Heart right ventricle (tissue), 16 donors: ENCODE measurements at regions not wholly inside any gene's neighbourhood (a gene's known extent, or its start where the extent isn't known, plus 50 kb on each side); places are given as distances from the start of the nearest gene placed in this dataset.

Experiments used
- ATAC-seq, 8 donors: fragments of 200-7000 bp; cut with Tn5 transposase; one replicate each; pipeline ENCODE4 v1.9.1; 2020; ENCODE audit warnings: mild to moderate bottlenecking in 8 of 8, moderate library complexity in 8 of 8, moderate number of reproducible peaks in 1 of 8
- DNase-seq, 2 donors: peaks; one replicate each; pipeline ENCODE4 v3.0.0-alpha.2; 2020
- H3K27ac ChIP-seq, 10 donors: fragments of 200-600 bp; sonication (generic) in 2 of 10; one replicate each; pipeline versions ENCODE4 v1.5.0 to v1.8.0; 2020 to 2022; ENCODE audit warnings: mild to moderate bottlenecking in 3 of 10
- H3K27me3 ChIP-seq, 7 donors: fragments of 200-600 bp; one replicate each; pipeline ENCODE4 v1.8.0; 2021 to 2022; ENCODE audit warnings: mild to moderate bottlenecking in 2 of 7
- H3K36me3 ChIP-seq, 9 donors: fragments of 200-600 bp; sonication (generic) in 1 of 9; one replicate each; pipeline versions ENCODE4 v1.5.0 to v1.8.0; 2020 to 2022; ENCODE audit warnings: mild to moderate bottlenecking in 2 of 9
- H3K4me1 ChIP-seq, 9 donors: fragments of 200-600 bp; sonication (generic) in 1 of 9; one replicate each; pipeline versions ENCODE4 v1.5.0 to v1.8.0; 2020 to 2022; ENCODE audit warnings: mild to moderate bottlenecking in 4 of 9
- H3K4me3 ChIP-seq, 10 donors: fragments of 200-600 bp; sonication (generic) in 2 of 10; one replicate each; pipeline versions ENCODE4 v1.5.0 to v1.8.0; 2020 to 2022; ENCODE audit warnings: mild to moderate bottlenecking in 7 of 10, moderate library complexity in 2 of 10
- H3K9me3 ChIP-seq, 11 donors: fragments of 200-600 bp in 10 of 11; sonication (generic) in 2 of 11; one replicate each; pipeline versions ENCODE4 v1.5.0 to v1.8.0; 2013 to 2022; ENCODE audit warnings: mild to moderate bottlenecking in 2 of 11, control low read depth in 1 of 11, moderate library complexity in 1 of 11
- WGBS, 2 donors: extraction: QIAGEN DNeasy Blood & Tissue Kit; methylation state at CpG; one replicate each; pipeline ENCODE4 v1.1.7; 2013; ENCODE audit warnings: inconsistent platforms in 1 of 2; 5-methylcytosine and 5-hydroxymethylcytosine counted together
- intact Hi-C, 10 donors: fragments of 100-400 bp; cut with DNase I; formaldehyde crosslinking; loops; one replicate each; pipeline versions ENCODE4 v1.11.1 to v1.14.2; 2022
- TF ChIP-seq, protein P1 (sequence below), 9 donors: fragments of 200-600 bp; sonication (generic) in 2 of 9; IDR thresholded peaks; one replicate each; pipeline versions ENCODE4 v1.5.0 to v1.8.0; 2021 to 2022; ENCODE audit warnings: antibody characterized with exemption in 9 of 9, mild to moderate bottlenecking in 5 of 9, moderate library complexity in 1 of 9
- donor health status: Arrhythmogenic right ventricular cardiomyopathy.
- donor health status: ischemic (EF 13 %, LVEDD 7.1; RV severe dilation, severe dysfunction).
- donor health status: healthy with polysubstance abuse.
- donor health status: DM: no; HTN: yes; CAD: no.
- donor health status: DM: no; HTN: no; CAD: no.
- donor health status: ischemic (EF 25% LVEDD 6.9; RV normal size, moderate dysfunction).
- donor health status: ischemic (EF 25% LVEDD 5.7; RV mildly dilated, moderate dysfunction).
- donor health status: healthy.
- donor health status: DM: yes; HTN: yes; CAD: no.
- donor health status: Ischemic cardiomyopathy.
- donor health status: ischemic (EF 35%, LVEDD 5.7; RV mildly dilated, moderate dysfunction).
- donor health status: nonischemic (EF 11% LVEDD 7.7; RV severe dilation, severe dysfunction).
- donor health status: DM: yes; HTN: yes; CAD: no.
- donor health status: PGD.
- donor health status: ischemic (EF 29% LVEDD 5.4; RV normal size, mild dysfunction).
- donor health status: nonischemic (EF 23%, LVEDD 6.1; RV moderate dilation, normal function).

DNA sequence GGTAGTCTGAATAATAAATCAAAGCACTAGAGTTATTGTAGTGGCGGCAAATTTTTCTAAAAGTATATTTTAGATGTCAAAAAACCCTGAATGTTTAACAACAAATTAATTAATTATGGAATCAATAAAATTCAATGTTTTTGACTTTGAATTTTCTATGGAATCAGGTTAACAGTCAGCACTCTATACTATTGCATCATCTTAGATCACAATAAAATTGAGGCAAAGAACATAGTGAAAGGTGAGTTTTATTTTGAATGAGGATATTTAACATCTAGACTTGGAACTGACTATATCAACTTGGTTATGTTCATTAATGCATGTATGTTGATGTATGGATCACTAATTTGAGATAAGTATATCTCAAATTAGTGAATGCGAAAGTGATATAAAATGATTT lies 148.5 kb downstream of the TNFSF18 start:
- no peak for ATAC-seq
- DNase-seq, result no peak
- WGBS, 2 donors, result 64 to 74% methylated on average over 2 of the region's 2 CpGs
- no peak overlapping the region for H3K4me3 ChIP-seq
- H3K27me3 ChIP-seq, result no peaks in the 10 kb centered on the region
- peaks cover 0 to 19% (median 0%) of the 10 kb centered on the region in 9 donors for H3K4me1 ChIP-seq
- no peaks in the 10 kb centered on the region for H3K9me3 ChIP-seq
- intact Hi-C loops, result no loop called here
- no peak overlapping the region for H3K27ac ChIP-seq
- TF ChIP-seq, protein P1, sequence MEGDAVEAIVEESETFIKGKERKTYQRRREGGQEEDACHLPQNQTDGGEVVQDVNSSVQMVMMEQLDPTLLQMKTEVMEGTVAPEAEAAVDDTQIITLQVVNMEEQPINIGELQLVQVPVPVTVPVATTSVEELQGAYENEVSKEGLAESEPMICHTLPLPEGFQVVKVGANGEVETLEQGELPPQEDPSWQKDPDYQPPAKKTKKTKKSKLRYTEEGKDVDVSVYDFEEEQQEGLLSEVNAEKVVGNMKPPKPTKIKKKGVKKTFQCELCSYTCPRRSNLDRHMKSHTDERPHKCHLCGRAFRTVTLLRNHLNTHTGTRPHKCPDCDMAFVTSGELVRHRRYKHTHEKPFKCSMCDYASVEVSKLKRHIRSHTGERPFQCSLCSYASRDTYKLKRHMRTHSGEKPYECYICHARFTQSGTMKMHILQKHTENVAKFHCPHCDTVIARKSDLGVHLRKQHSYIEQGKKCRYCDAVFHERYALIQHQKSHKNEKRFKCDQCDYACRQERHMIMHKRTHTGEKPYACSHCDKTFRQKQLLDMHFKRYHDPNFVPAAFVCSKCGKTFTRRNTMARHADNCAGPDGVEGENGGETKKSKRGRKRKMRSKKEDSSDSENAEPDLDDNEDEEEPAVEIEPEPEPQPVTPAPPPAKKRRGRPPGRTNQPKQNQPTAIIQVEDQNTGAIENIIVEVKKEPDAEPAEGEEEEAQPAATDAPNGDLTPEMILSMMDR (IDR thresholded peaks at IDR 0.05), result no peak
- no peaks in the 10 kb centered on the region for H3K36me3 ChIP-seq

DNA sequence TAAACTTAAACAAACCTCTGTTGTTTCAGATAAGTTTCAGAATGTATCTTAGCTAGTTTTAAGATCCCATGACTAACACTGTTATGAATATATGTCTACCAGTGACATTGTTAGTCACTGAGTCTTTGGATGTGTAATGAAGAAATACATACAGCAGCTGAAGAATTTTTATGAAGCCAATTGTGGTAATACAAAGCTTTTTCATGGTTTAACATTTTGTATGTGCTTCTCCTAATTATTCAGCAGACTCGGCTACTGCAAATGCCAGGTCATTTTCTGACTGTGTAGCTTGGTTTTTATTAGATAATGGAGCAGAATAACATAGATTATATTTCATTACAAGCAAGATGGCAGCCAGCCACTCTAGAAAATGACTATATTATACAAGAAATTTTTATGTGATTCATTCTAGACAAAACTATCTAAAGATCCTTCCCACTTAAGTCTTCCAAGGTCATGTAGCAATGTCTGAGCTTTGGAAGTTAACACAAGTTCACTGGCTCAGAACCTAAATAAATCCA lies 147.8 kb downstream of the TNFSF18 start:
- Histone ChIP-seq H3K27me3 (no peaks in the 10 kb centered on the region), H3K36me3 (no peaks in the 10 kb centered on the region), H3K4me1 (peaks cover 0 to 23% (median 0%) of the 10 kb centered on the region in 9 donors), H3K27ac (no peak overlapping the region), H3K4me3 (no peak overlapping the region), H3K9me3 (peaks cover 0 to 3% (median 0%) of the 10 kb centered on the region in 11 donors)
- intact Hi-C loops, result no loop called here
- TF ChIP-seq, protein P1 (IDR thresholded peaks at IDR 0.05), result no peak
- ATAC-seq (no peak), DNase-seq (no peak)
- 72 to 76% methylated on average over 1 of the region's 1 CpG for WGBS, 2 donors

DNA sequence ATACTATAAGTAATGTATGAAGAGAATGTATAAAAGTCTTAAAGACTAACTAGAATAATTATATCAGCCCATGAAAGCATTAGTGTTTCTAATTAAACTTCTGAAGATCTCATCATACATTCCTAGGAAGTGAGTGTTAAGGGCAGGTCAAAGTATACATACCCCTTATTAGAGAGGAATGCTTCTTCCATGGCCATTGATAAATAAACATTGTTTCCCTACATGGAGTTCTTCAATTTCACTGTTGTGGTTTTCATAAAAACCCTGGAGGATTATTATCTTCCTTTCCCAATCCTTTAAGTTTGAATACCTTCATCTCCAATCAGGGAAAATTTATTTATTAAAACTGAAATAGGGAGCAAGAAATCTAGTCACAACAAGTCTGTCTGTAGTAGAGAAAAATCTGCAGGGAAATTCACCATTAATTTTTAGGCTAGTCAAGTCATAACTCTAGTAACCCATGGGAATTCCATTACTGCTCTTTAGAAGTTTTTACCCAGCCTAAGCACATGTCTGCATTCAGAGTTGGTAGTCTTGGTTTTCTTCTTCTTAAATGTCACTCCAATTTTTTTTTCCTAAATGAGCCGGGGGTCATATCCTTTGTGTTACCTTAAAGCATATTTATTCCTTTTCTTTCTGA lies 147.0 kb downstream of the TNFSF18 start:
- TF ChIP-seq, protein P1 (IDR thresholded peaks at IDR 0.05), result no peak
- Histone ChIP-seq H3K27me3 (no peaks in the 10 kb centered on the region), H3K9me3 (peaks cover 0 to 9% (median 0%) of the 10 kb centered on the region in 11 donors), H3K4me1 (peaks cover 0 to 23% (median 0%) of the 10 kb centered on the region in 9 donors), H3K4me3 (no peak overlapping the region), H3K27ac (no peak overlapping the region), H3K36me3 (no peaks in the 10 kb centered on the region)
- intact Hi-C loops, result no loop called here
- no peak for DNase-seq
- 81% methylated on average over 1 of the region's 1 CpG for WGBS, 2 donors
- ATAC-seq, result no peak

DNA sequence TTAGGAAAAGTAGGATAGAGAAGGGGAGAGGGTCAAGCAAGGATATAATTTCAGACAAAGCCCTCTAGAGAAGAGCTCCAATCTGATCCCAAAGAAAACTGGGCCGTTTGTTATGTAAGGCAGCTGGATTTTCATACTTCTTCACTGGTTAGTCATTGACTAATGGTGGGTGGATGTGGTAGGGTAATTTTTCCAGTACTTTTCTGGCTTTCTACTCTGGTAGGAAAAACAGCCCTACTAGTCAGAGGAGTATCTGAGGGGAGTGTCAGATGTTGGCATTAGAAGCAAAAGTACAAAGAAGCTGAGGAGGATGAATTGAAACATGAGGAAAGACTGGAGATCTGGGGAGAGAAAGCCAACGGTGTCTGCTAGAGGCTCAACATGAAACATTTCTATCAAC lies 145.3 kb downstream of the TNFSF18 start:
- H3K4me1 ChIP-seq, result peaks cover 0 to 20% (median 0%) of the 10 kb centered on the region in 9 donors
- H3K27me3 ChIP-seq, result no peaks in the 10 kb centered on the region
- TF ChIP-seq, protein P1 (IDR thresholded peaks at IDR 0.05), result no peak
- ATAC-seq (no peak), DNase-seq (no peak)
- intact Hi-C loops, result no loop called here
- 70 to 86% methylated on average over 2 of the region's 2 CpGs for WGBS, 2 donors
- H3K27ac ChIP-seq, result no peak overlapping the region
- H3K36me3 ChIP-seq, result no peaks in the 10 kb centered on the region
- H3K4me3 ChIP-seq, result no peak overlapping the region
- H3K9me3 ChIP-seq, result peaks cover 0 to 16% (median 0%) of the 10 kb centered on the region in 11 donors
